GM23338 (cell line): ENCODE measurements at regions not wholly inside any gene's neighbourhood (a gene's known extent, or its start where the extent isn't known, plus 50 kb on each side); places are given as distances from the start of the nearest gene placed in this dataset.

Experiments used
- CREB1 ChIP-seq: fragments of 250-450 bp; sonication (Bioruptor Pico); IDR thresholded peaks from 2 replicates; pipeline ENCODE4 v1.5.0; 2020; ENCODE audit warnings: low read depth, mild to moderate bottlenecking, moderate library complexity
- EZH2 ChIP-seq: fragments of 200-600 bp; sonication (generic); IDR thresholded peaks from one replicate; pipeline ENCODE4 v1.8.0; 2017; ENCODE audit warnings: antibody characterized with exemption, mild to moderate bottlenecking, low read depth; ENCODE audit not compliant: unreplicated experiment
- POLR2AphosphoS5 ChIP-seq: IDR thresholded peaks from 2 replicates; pipeline ENCODE4 v1.6.1; 2016; ENCODE audit warnings: antibody characterized with exemption, low read depth
- TF ChIP-seq, protein P1 (sequence below), 2 experiments: fragments of 200-600 bp in 1 of 2; sonication (generic) in 1 of 2; conservative IDR thresholded peaks; 2 replicates each; pipeline versions ENCODE4 v1.5.1 to v1.6.1; 2016 to 2017; ENCODE audit warnings: antibody characterized with exemption in 2 of 2, low read depth in 2 of 2, mild to moderate bottlenecking in 2 of 2, moderate library complexity in 1 of 2
- TF ChIP-seq, protein P2 (sequence below): IDR thresholded peaks from one replicate; pipeline ENCODE4 v1.6.1; 2018; ENCODE audit warnings: antibody characterized with exemption; ENCODE audit not compliant: unreplicated experiment
- TF ChIP-seq, protein P3 (sequence below): fragments of 250-450 bp; sonication (Bioruptor Pico); IDR thresholded peaks from 2 replicates; pipeline ENCODE4 v1.5.0; 2020; ENCODE audit warnings: mild to moderate bottlenecking, moderate library complexity

DNA sequence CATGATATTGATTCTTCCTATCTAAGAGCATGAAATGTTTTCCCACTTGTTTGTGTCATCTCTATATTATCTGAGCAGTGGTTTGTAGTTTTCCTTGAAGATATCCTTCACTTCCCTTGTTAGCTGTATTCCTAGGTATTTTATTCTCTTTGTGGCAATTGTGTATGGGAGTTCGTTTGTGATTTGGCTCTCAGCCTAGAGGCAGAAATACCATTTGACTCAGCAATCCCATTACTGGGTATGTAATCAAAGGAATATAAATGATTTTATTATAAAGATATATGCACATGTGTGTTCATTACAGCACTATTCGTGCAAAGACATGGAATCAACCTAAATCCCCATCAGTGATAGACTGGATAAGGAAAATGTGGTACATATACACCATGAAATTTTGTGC lies 172.7 kb upstream of the IL15 start:
- TF ChIP-seq, protein P1, sequence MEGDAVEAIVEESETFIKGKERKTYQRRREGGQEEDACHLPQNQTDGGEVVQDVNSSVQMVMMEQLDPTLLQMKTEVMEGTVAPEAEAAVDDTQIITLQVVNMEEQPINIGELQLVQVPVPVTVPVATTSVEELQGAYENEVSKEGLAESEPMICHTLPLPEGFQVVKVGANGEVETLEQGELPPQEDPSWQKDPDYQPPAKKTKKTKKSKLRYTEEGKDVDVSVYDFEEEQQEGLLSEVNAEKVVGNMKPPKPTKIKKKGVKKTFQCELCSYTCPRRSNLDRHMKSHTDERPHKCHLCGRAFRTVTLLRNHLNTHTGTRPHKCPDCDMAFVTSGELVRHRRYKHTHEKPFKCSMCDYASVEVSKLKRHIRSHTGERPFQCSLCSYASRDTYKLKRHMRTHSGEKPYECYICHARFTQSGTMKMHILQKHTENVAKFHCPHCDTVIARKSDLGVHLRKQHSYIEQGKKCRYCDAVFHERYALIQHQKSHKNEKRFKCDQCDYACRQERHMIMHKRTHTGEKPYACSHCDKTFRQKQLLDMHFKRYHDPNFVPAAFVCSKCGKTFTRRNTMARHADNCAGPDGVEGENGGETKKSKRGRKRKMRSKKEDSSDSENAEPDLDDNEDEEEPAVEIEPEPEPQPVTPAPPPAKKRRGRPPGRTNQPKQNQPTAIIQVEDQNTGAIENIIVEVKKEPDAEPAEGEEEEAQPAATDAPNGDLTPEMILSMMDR (conservative IDR thresholded peaks at IDR 0.05; ENCODE audit: low read depth in 2 of 2) = no peak
- TF ChIP-seq POLR2AphosphoS5 = no peak
- TF ChIP-seq CREB1 = no peak
- no peak for TF ChIP-seq EZH2
- TF ChIP-seq, protein P2, sequence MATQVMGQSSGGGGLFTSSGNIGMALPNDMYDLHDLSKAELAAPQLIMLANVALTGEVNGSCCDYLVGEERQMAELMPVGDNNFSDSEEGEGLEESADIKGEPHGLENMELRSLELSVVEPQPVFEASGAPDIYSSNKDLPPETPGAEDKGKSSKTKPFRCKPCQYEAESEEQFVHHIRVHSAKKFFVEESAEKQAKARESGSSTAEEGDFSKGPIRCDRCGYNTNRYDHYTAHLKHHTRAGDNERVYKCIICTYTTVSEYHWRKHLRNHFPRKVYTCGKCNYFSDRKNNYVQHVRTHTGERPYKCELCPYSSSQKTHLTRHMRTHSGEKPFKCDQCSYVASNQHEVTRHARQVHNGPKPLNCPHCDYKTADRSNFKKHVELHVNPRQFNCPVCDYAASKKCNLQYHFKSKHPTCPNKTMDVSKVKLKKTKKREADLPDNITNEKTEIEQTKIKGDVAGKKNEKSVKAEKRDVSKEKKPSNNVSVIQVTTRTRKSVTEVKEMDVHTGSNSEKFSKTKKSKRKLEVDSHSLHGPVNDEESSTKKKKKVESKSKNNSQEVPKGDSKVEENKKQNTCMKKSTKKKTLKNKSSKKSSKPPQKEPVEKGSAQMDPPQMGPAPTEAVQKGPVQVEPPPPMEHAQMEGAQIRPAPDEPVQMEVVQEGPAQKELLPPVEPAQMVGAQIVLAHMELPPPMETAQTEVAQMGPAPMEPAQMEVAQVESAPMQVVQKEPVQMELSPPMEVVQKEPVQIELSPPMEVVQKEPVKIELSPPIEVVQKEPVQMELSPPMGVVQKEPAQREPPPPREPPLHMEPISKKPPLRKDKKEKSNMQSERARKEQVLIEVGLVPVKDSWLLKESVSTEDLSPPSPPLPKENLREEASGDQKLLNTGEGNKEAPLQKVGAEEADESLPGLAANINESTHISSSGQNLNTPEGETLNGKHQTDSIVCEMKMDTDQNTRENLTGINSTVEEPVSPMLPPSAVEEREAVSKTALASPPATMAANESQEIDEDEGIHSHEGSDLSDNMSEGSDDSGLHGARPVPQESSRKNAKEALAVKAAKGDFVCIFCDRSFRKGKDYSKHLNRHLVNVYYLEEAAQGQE = no peak
- TF ChIP-seq, protein P3, sequence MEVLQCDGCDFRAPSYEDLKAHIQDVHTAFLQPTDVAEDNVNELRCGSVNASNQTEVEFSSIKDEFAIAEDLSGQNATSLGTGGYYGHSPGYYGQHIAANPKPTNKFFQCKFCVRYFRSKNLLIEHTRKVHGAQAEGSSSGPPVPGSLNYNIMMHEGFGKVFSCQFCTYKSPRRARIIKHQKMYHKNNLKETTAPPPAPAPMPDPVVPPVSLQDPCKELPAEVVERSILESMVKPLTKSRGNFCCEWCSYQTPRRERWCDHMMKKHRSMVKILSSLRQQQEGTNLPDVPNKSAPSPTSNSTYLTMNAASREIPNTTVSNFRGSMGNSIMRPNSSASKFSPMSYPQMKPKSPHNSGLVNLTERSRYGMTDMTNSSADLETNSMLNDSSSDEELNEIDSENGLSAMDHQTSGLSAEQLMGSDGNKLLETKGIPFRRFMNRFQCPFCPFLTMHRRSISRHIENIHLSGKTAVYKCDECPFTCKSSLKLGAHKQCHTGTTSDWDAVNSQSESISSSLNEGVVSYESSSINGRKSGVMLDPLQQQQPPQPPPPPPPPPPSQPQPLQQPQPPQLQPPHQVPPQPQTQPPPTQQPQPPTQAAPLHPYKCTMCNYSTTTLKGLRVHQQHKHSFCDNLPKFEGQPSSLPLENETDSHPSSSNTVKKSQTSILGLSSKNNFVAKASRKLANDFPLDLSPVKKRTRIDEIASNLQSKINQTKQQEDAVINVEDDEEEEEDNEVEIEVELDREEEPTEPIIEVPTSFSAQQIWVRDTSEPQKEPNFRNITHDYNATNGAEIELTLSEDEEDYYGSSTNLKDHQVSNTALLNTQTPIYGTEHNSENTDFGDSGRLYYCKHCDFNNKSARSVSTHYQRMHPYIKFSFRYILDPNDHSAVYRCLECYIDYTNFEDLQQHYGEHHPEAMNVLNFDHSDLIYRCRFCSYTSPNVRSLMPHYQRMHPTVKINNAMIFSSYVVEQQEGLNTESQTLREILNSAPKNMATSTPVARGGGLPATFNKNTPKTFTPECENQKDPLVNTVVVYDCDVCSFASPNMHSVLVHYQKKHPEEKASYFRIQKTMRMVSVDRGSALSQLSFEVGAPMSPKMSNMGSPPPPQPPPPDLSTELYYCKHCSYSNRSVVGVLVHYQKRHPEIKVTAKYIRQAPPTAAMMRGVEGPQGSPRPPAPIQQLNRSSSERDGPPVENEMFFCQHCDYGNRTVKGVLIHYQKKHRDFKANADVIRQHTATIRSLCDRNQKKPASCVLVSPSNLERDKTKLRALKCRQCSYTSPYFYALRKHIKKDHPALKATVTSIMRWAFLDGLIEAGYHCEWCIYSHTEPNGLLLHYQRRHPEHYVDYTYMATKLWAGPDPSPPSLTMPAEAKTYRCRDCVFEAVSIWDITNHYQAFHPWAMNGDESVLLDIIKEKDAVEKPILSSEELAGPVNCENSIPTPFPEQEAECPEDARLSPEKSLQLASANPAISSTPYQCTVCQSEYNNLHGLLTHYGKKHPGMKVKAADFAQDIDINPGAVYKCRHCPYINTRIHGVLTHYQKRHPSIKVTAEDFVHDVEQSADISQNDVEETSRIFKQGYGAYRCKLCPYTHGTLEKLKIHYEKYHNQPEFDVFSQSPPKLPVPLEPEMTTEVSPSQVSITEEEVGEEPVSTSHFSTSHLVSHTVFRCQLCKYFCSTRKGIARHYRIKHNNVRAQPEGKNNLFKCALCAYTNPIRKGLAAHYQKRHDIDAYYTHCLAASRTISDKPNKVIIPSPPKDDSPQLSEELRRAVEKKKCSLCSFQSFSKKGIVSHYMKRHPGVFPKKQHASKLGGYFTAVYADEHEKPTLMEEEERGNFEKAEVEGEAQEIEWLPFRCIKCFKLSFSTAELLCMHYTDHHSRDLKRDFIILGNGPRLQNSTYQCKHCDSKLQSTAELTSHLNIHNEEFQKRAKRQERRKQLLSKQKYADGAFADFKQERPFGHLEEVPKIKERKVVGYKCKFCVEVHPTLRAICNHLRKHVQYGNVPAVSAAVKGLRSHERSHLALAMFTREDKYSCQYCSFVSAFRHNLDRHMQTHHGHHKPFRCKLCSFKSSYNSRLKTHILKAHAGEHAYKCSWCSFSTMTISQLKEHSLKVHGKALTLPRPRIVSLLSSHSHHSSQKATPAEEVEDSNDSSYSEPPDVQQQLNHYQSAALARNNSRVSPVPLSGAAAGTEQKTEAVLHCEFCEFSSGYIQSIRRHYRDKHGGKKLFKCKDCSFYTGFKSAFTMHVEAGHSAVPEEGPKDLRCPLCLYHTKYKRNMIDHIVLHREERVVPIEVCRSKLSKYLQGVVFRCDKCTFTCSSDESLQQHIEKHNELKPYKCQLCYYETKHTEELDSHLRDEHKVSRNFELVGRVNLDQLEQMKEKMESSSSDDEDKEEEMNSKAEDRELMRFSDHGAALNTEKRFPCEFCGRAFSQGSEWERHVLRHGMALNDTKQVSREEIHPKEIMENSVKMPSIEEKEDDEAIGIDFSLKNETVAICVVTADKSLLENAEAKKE (CRISPR knock-in tag) = no peak
